B cell (primary cell): ENCODE measurements at regions not wholly inside any gene's neighbourhood (a gene's known extent, or its start where the extent isn't known, plus 50 kb on each side); places are given as distances from the start of the nearest gene placed in this dataset.

ENCODE experiments used
- ATAC-seq: fragments of 200-7000 bp; cut with Tn5 transposase; one replicate; pipeline ENCODE4 v1.10.0; 2021; ENCODE audit warnings: low read depth, mild to moderate bottlenecking, moderate number of reproducible peaks, moderate library complexity
- CTCF ChIA-PET: fragments of 350-600 bp; sonication (Branson Sonifier 250); formaldehyde crosslinking; loops from one replicate; lab custom pipeline; 2021; ENCODE audit warnings: antibody characterized with exemption, inconsistent platforms; lab: Charles Lee
- POLR2A ChIA-PET: fragments of 350-600 bp; sonication (Branson Sonifier 250); formaldehyde crosslinking; loops from one replicate; lab custom pipeline; 2021; ENCODE audit warnings: antibody characterized with exemption; lab: Charles Lee
- DNase-seq: peaks from one replicate; pipeline ENCODE4 v3.0.0; 2013
- H2AFZ ChIP-seq: 2 replicates; pipeline ENCODE4 v1.6.1; 2012; ENCODE audit warnings: mild to moderate bottlenecking, low read depth, low read length; ENCODE audit not compliant: insufficient read depth, poor library complexity, severe bottlenecking
- H3K27ac ChIP-seq, 2 donors: 1 replicate in 1 of 2; 2 replicates in 1 of 2; pipeline ENCODE4 v1.5.1; 2012 to 2013; ENCODE audit warnings: low read length in 2 of 2, mild to moderate bottlenecking in 2 of 2, moderate library complexity in 1 of 2
- H3K27me3 ChIP-seq, 4 experiments: fragments of 200-600 bp in 1 of 4; sonication (generic) in 1 of 4; replicated peaks in 1 of 4; 1 replicate in 2 of 4; 2 replicates in 2 of 4; pipeline versions ENCODE4 v1.6.1 to v1.7.0; 2013 to 2016; ENCODE audit warnings: low read length in 3 of 4, mild to moderate bottlenecking in 2 of 4, mixed read lengths in 1 of 4, moderate library complexity in 1 of 4; ENCODE audit not compliant: insufficient read depth in 4 of 4, control insufficient read depth in 3 of 4; ENCODE audit errors: control extremely low read depth in 1 of 4
- H3K36me3 ChIP-seq, 2 experiments: replicated peaks in 1 of 2; 1 replicate in 1 of 2; 2 replicates in 1 of 2; pipeline versions ENCODE4 v1.6.1 to v1.7.1; 2013; ENCODE audit warnings: low read length in 1 of 2; ENCODE audit not compliant: insufficient read depth in 2 of 2, control insufficient read depth in 1 of 2; ENCODE audit errors: control extremely low read depth in 1 of 2, extremely low read depth in 1 of 2
- H3K4me1 ChIP-seq, 2 donors: fragments of 200-600 bp in 1 of 2; sonication (generic) in 1 of 2; 1 replicate in 1 of 2; 2 replicates in 1 of 2; pipeline versions ENCODE4 v1.5.1 to v1.6.1; 2013 to 2017; ENCODE audit warnings: low read length in 2 of 2; ENCODE audit not compliant: control insufficient read depth in 2 of 2, insufficient read depth in 2 of 2
- H3K4me2 ChIP-seq: replicated peaks from 2 replicates; pipeline ENCODE3; 2012; ENCODE audit warnings: mild to moderate bottlenecking, low read depth, low read length; ENCODE audit not compliant: poor library complexity, severe bottlenecking
- H3K4me3 ChIP-seq, 5 experiments: fragments of 200-600 bp in 1 of 5; sonication (generic) in 1 of 5; 1 replicate in 3 of 5; 2 replicates in 2 of 5; pipeline versions ENCODE4 v1.5.1 to v1.7.0; 2011 to 2016; ENCODE audit warnings: low read length in 4 of 5, mild to moderate bottlenecking in 4 of 5, low read depth in 2 of 5, control low read depth in 1 of 5, moderate library complexity in 1 of 5; ENCODE audit not compliant: insufficient read depth in 1 of 5; ENCODE audit errors: control extremely low read depth in 1 of 5, extremely low read depth in 1 of 5
- H3K79me2 ChIP-seq: fragments of 200-600 bp; sonication (generic); one replicate; pipeline ENCODE4 v1.6.0; 2016; ENCODE audit warnings: low read length; ENCODE audit not compliant: control insufficient read depth, insufficient read depth
- H3K9ac ChIP-seq: fragments of 200-600 bp; sonication (generic); 2 replicates; pipeline ENCODE4 v1.6.1; 2017; ENCODE audit warnings: mild to moderate bottlenecking, low read length, moderate library complexity
- H3K9me3 ChIP-seq, 3 donors: one replicate each; pipeline versions ENCODE4 v1.6.1 to v1.7.1; 2013; ENCODE audit warnings: low read length in 2 of 3; ENCODE audit not compliant: control insufficient read depth in 2 of 3, insufficient read depth in 1 of 3; ENCODE audit errors: control extremely low read depth in 1 of 3
- H4K20me1 ChIP-seq: 2 replicates; pipeline ENCODE4 v1.6.0; 2012; ENCODE audit warnings: mild to moderate bottlenecking, low read length; ENCODE audit not compliant: insufficient read depth, control insufficient read depth, poor library complexity, severe bottlenecking
- H3K27ac Mint-ChIP-seq: one replicate; pipeline ENCODE4 v1.8.0; 2021; ENCODE audit warnings: mixed read lengths
- H3K27me3 Mint-ChIP-seq: one replicate; pipeline ENCODE4 v1.8.0; 2021; ENCODE audit warnings: mixed read lengths
- H3K4me1 Mint-ChIP-seq: one replicate; pipeline ENCODE4 v1.8.0; 2021; ENCODE audit warnings: mixed read lengths
- H3K4me3 Mint-ChIP-seq: one replicate; pipeline ENCODE4 v1.8.0; 2021; ENCODE audit warnings: mixed read lengths
- H3K9me3 Mint-ChIP-seq: one replicate; pipeline ENCODE4 v1.8.0; 2022; ENCODE audit warnings: mixed read lengths; ENCODE audit not compliant: insufficient read depth
- CTCF ChIP-seq: fragments of 200-600 bp; IDR thresholded peaks from one replicate; pipeline ENCODE4 v1.8.0; 2022; ENCODE audit warnings: antibody characterized with exemption, mild to moderate bottlenecking
- EZH2 ChIP-seq: IDR thresholded peaks from 2 replicates; pipeline ENCODE4 v1.6.1; 2012; ENCODE audit warnings: borderline replicate concordance, low read depth, mild to moderate bottlenecking, moderate library complexity, low read length; ENCODE audit not compliant: insufficient read depth, poor library complexity, severe bottlenecking
- WGBS: methylation state at CpG from one replicate; pipeline ENCODE4 v1.1.5; 2013; ENCODE audit warnings: missing lambda C conversion rate; ENCODE audit not compliant: insufficient coverage; 5-methylcytosine and 5-hydroxymethylcytosine counted together
- intact Hi-C: fragments of 100-400 bp; cut with micrococcal nuclease; formaldehyde crosslinking; loops from one replicate; pipeline ENCODE4 v1.10.0; 2022

GRCh38 chr5:42059291-42059690 is 134.2 kb downstream of the FBXO4 start:
- intact Hi-C loops = loop anchor here (5.0 kb wide), 1 partner anchor 708 kb away; no protein-coding TSS in a partner anchor
- H3K4me3 Mint-ChIP-seq = no peak overlapping the region
- H3K36me3 ChIP-seq = no peaks in the 10 kb centered on the region
- no peaks in the 10 kb centered on the region for H3K9me3 Mint-ChIP-seq
- no peak overlapping the region for H3K9ac ChIP-seq
- H3K9me3 ChIP-seq = no peaks in the 10 kb centered on the region
- H3K27ac Mint-ChIP-seq = no peak overlapping the region
- no peaks in the 10 kb centered on the region for H3K27me3 ChIP-seq
- no peak overlapping the region for H3K4me2 ChIP-seq
- no peaks in the 10 kb centered on the region for H3K79me2 ChIP-seq
- no peaks in the 10 kb centered on the region for H3K4me1 ChIP-seq
- H3K4me3 ChIP-seq = no peak overlapping the region
- no peak overlapping the region for H2AFZ ChIP-seq
- ChIA-PET POLR2A (no interaction called here), CTCF (interaction anchor here (0.6 to 11.1 kb wide), 3 partner anchors 203 to 599 kb away, joined by 3 to 316 read pairs (median 3); no protein-coding TSS in a partner anchor)
- no peak overlapping the region for H3K27ac ChIP-seq
- H4K20me1 ChIP-seq = no peaks in the 10 kb centered on the region
- H3K4me1 Mint-ChIP-seq = no peaks in the 10 kb centered on the region
- WGBS = no CpG with 5 or more reads among the region's 3 CpGs
- TF ChIP-seq EZH2 (no peak), CTCF (no peak)
- no peak for DNase-seq
- no peak for ATAC-seq
- peaks cover 10% of the 10 kb centered on the region for H3K27me3 Mint-ChIP-seq

DNA sequence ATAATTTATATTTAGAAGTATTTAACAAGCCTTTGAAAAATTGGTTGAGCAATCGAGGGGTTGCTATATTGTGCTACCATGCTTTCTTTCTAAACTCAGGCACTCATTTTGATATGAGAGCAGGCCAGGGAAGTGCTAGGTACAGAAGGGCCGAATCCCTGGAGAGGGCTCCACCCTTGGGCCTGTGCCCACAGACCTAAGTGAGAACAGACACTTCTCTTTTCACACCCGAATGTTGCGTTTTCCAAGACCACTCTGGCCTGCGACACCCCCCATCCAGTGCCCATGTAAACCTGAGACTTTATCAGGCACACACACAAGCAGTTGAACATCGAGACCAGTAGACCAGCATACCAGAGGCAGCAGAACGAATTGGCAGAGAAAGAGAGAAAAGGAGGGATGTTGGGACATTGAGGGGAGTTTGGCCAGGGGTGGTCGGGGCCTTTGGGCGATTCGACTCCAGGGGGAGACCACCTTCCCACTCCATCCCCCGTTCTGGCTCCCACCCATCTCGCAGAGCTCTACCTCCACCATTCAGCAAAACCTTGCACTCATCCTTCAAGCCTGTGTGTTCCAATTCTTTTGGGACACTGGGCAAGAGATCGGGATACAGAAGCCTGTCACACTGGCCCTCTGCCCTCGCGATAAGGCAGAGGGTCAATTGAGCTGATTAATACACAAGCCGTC is 134.8 kb downstream of the FBXO4 start:
- Histone ChIP-seq H3K27ac (no peak overlapping the region), H3K4me1 (no peaks in the 10 kb centered on the region), H3K36me3 (no peaks in the 10 kb centered on the region), H3K9ac (no peak overlapping the region), H3K27me3 (no peaks in the 10 kb centered on the region), H3K4me2 (no peak overlapping the region), H4K20me1 (no peaks in the 10 kb centered on the region), H2AFZ (no peak overlapping the region), H3K4me3 (no peak overlapping the region), H3K79me2 (no peaks in the 10 kb centered on the region), H3K9me3 (no peaks in the 10 kb centered on the region)
- Mint-ChIP-seq H3K4me3 (no peak overlapping the region), H3K27me3 (peaks cover 10% of the 10 kb centered on the region), H3K9me3 (no peaks in the 10 kb centered on the region), H3K4me1 (no peaks in the 10 kb centered on the region), H3K27ac (no peak overlapping the region)
- intact Hi-C loops = loop anchor here (5.0 kb wide), 1 partner anchor 707 kb away; no protein-coding TSS in a partner anchor
- DNase-seq (no peak), ATAC-seq (no peak)
- WGBS = 93% methylated on average over 11 of the region's 16 CpGs
- CTCF ChIA-PET = interaction anchor here (11.1 kb wide), 1 partner anchor 203 kb away, joined by 316 read pairs; no protein-coding TSS in a partner anchor
- POLR2A ChIA-PET = no interaction called here
- TF ChIP-seq EZH2 (no peak), CTCF (no peak)
